NCI-H1436 treated with DMSO at 0.1 percent for 48 hours (cell line): ENCODE measurements at regions not wholly inside any gene's neighbourhood (a gene's known extent, or its start where the extent isn't known, plus 50 kb on each side); places are given as distances from the start of the nearest gene placed in this dataset.

ENCODE experiments used
- DNase-seq: peaks from one replicate; lab custom pipeline; 2025; lab: John Stamatoyannopoulos, UW

DNA sequence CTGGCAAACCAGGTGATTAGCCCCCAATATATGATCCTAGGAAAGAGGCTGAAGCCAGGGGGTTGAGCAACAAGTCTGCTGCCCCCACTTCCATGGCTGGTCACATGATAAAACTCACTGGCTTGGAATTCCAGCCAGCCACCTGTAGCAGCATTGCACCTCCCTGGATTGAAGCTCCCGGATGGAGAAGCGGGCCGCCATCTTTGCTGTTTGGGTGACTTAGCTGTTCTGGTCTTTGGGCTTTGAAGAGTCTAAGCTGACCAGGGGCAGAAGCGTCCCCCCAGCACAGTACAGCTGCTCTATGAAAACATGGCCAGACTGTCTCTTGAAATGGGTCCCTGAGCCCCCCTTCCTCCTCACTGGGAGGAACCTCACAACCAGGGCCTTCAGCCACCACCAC, 610.2 kb downstream of the ANXA1 start:
- no peak for DNase-seq

DNA sequence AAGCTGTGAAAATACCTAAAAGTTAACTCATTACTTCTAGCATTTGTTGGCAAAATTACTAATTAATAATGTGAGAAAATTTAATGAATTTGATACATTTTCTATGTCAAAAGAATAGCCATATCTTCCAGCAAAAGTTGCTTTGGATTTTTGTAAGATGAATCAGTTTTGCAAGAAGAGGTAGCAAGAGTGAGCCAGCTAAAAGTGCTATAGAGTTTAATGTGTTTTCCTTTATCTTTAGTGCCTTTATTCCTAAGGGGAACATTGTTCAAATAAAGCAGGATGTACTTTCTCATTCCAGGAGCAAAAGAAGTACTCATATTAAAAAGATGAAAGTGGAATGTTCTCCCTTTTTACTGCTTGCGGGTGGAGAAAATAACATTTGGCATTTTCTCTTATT, 622.2 kb downstream of the ANXA1 start:
- DNase-seq, result no peak

DNA sequence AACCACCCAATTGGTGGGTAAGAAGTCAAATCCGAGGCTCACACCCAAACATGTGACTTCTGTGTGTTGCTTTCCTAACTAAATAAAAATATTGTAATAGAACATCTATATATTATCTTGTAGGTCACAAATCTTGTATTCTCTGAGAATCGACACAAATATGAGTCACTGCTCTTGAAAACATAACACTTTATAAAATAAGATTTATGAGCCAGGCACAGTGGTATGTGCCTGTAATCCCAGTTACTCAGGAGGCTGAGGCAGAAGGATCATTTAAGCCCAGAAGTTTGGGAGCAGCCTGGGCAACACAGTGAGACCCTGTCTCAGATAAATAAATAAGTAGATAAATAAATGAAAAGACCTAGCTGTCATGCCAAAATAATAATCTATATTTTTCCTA, 624.1 kb downstream of the ANXA1 start:
- DNase-seq, result no peak

DNA sequence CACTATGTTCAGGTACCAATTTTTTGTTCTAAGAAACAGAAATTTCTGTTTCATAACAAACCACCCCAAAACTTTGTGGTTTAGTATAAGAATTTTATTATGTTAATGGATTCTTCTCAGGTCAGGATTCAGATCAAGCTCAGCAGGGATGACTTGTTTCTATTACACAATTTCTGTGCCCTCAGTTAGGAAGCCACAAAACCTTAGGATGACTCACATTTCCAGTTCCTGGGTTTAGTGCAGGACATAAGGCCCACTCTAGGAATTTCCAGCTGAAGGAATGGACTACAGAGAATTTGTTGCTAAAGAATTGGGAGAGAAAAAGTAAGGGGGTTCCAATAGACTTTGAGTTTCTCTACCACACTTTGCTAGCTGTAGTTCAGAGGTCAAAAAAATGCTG, 629.3 kb downstream of the ANXA1 start:
- no peak for DNase-seq

DNA sequence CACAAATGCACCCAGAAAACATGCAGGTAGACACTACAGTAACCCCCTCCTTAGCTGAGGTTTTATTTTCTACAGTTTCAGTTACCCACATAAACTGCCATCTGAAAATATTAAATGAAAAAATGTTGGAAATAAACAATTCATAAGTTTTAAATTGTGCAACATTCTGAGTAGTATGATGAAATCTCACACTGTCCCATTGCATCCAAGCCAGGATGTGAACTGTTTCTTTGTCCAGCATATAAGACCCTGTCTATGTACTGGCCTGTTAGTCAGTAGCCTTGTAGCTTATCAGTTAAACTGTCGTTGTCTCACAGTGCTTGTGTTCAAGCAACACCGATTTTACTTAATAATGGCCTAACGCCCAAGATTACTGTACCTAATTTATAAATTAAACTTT, 630.5 kb downstream of the ANXA1 start:
- no peak for DNase-seq

DNA sequence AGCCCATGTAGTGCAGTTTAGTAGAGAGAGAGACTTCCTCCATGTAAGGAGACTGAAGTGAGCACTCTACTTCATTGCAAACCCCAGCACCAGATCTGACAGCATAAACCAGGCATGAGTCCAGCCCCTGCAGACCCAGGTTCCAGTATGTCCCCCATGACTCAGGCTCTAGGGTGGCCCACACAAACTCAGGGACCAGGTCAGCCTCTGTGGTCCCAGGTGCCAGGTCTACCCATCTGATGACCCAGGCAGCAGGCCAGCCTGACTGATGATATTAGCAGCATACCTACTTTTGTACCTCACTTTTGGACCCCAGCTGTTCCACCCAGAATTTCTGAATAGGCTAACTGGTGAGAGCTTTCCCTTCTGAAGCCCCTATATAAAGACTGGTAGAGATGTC, 647.8 kb downstream of the ANXA1 start:
- DNase-seq, result no peak

DNA sequence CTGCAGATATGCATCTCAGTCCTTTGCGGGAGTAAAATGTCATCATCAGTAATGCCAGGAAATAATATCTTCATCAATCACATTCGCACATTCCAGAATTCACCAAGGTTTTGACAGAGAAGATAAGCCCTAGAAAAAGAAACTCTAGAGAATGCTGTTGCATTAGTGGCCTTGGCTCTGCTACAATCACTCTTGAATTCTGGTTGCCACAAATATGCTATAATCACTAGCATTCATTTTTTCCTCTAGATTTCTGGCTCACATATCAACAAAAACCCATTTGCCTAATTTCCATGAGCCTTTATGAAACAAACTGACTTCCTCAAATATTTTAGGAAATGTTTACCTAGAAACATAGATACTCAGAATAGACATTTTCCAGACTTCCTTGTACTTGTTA, 653.4 kb downstream of the ANXA1 start:
- DNase-seq, result no peak

DNA sequence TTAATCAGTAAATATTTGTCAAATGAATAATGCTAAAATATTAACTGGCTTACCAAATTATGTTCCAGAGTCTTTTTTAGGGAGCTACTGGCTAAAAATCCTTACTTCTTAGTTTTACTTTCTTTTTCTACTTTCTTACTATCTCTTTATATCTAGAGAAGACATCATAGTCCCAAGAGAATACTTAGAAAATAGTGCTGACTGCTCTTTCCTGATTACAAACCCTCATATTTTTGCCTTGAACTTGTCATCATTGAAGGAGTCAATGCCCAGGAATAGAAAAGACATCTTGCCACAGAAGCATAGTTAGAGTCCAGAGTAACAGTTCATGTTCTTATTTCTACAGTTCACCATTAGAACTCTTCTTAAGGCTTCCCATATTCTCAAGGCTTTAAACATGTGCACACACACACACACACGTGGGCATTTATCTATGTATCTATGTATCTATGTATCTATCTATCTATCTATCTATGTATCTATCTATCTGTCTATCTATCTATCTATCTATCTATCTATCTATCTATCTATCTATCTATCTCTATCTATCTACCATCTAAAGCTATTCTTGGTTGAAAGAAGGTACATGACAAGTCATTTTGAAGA, 654.3 kb downstream of the ANXA1 start:
- DNase-seq, result no peak

DNA sequence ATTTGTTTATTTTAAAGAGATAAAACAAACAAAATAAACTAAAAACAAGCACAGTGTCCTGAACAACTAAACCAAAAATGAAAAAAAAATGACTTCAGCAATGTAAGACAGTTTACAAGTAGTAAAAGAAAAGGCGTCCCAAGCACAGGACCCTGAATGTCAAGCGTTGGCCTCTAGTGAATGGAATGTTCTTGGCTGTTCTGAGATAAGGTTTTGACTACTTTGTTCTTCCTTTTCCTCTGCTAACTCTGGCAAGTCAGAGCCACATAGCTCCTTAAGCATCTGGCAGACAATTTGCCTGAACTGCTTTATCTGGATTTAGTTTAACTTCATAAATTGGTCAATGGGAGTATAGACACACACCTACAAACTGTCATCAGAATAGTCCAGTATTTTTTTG, 655.2 kb downstream of the ANXA1 start:
- no peak for DNase-seq

DNA sequence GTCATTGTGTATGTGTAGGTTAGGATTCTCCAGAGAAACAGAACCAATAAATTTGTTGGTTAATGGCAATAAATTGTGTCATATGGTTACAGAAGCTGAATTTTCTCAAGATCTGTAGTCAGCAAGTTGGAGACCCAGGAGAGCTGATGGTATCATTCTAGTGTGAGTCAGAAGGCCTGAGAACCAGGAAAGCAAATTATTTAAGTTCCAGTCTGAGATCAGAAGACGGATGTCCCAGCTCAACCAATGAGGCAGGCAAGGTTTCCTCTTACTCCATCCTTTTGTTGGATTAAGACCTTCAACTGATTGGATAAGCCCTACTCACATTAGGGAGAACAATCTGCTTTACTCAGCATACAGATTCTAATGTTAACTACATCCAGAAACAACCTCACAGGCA, 656.3 kb downstream of the ANXA1 start:
- no peak for DNase-seq

DNA sequence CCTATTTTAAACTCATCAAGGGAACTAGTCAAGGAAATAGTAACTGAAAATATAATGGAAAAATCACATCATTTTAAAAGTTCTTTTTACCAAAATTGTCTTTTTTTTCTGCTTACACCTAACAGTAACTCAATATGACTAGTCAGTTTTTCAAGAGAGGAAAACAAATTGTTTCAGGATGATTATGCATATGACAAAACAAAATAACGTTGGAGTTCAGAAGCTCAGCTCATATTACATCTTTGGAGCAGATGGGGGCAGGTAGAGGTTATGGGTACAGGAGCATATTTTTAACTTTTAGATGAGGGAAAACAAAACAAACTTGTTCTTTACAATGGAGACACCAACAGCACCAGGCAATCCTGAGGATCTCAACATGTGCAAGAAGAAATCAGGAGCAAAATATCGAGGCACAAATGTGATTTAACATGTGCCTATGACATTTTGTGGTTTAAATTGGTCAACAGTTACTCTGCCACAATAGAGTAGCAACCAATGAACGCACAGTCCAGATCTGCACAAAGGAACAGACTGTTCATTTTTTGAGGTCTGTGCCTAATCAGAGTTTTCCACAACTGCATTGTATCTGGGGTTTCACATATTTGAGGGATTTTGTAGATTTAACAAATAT, 659.0 kb downstream of the ANXA1 start:
- no peak for DNase-seq

DNA sequence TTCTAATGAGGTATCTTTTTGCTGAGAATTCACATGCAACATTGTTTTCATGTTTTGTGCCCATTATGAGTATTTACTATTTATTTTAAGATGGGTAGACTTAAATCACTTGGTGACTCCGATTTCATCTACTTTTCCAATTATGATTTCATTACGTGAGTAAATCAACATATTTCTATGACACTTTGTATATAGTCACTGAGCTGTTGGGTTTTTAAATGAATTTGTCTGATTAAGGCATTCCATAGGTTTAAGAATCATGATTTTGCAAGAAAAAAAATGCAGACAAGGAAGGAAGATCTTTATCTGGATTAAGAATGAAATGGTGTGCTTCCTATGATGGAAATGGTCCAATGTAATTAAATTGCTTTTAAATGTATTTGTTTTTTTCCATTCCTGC, 661.9 kb downstream of the ANXA1 start:
- no peak for DNase-seq

DNA sequence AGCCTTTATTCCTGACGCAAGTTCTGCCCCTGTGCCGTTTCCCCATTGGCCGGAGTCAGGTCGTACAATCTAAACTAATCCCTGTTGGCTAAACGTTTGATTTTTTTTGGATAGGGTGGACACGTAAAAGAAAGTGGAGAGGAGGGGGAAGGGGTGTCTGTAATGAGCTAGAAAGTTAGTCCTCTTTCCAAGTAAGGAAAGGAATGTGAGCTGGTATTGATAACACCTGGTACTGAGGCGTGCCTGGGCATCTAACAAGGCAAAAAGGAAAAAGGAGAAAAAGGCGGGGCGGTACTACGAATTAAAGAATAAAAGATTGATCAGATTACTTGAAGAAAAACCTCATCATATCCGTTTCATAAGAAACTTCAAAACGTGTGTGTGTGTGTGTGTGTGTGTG, 665.2 kb downstream of the ANXA1 start:
- DNase-seq, result no peak

DNA sequence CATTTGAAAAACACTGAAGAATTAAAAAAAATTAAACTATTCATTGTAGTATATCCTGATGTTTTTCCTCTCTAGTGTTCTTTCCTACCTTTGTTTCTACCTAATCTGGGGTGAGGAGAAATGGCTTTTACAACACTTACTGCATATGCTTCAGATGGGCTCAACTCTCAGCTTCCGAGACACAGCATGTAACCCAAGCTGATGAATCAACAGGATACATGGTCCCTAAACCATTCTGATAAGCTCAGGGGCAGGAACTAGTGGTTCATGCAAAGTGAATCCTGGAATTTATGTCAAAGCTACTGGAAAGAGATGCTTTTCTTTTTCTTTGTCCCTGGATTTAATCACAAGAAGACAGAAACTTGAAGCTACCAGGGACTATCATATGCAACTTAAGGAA, 672.5 kb upstream of the RORB start:
- no peak for DNase-seq

DNA sequence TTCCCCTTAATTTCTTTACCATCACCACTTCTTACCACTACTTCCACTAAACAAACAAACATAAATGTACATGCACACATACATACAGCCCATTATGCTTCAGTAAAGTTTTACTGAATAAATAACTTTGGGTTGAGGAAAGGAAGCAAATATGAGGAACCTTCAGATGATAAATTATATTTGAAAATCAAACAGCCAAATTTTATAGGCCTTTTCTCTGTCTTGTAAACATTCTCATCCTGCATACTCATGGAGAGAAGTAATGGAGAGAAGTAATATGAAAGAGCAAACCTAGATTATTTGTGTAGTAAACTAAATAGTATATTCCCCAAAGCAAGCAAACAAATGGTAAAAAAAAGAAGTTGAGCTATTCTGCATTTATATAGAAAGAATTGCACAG, 658.3 kb upstream of the RORB start:
- DNase-seq, result no peak

DNA sequence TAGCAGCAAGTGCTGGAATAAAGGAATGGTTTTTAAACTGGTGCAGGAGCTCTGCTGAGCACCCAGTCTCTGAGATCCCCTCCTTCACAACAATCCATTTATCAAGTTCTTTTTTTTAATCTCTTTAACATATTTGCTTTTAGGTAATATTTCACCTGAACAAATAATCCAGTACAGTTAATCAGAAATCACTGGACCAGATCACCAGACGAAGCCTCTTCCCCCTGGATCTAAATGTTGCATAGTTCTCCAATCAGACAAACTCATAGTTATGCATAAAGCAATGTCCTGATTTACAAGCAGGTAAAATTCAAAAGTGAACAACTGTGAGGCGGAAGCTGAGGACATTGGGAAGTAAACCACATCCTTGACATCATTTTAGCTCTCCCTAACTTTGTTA, 657.7 kb upstream of the RORB start:
- DNase-seq, result no peak

DNA sequence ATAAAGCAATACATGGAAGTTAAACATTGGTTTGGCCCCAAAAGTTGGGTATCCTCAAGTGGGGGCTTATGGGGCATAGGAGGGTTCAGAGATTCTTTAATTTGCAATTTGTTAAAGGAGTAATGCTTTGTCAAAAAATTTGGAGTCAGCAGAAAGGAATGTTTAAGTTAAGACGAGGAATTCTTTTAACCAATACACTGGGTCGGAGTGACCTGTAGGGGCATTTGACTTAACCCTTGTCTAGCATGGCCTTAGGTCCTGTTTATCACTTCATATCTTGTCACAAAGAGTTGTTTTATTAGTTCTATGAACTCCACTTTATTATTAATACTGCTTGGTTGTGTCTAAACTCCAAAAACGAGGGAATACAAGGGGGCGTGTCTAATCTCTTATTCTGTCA, 656.1 kb upstream of the RORB start:
- DNase-seq, result no peak

DNA sequence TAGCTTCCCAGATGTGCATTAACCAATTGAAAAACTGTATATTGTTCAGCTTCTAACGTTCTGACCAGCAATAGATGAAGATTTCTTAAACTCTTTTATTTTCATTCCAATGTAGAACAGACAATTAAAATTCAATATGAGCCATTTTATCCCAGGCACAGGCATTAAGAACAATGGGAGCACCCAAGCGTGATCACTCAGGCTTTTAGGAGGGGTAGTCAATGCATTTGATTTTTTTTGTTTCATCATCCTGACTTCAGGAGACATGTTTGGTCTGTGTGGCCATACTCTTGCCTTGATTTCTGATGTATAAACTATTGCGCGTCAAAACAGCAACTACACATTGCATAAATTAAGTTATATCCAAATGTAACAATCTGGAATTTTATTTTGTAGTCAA, 653.0 kb upstream of the RORB start:
- no peak for DNase-seq

DNA sequence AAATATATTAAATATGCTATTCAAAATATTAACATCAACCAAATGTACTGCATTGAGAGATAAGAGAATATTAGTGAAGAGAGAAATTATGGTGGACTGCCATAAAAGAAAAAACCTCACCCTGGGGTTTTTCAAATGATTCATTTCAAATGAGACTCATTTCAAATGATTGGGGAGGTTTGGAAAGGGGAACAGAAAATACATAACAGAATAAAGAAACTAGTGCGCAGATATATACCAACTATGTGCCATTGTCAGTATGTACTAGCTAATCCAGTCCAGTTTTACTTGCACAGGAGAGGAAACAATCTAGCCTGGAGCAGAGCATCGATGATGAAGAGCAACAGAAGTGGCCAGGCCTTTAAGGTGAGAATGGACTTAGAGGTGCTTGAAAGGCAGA, 651.6 kb upstream of the RORB start:
- no peak for DNase-seq

DNA sequence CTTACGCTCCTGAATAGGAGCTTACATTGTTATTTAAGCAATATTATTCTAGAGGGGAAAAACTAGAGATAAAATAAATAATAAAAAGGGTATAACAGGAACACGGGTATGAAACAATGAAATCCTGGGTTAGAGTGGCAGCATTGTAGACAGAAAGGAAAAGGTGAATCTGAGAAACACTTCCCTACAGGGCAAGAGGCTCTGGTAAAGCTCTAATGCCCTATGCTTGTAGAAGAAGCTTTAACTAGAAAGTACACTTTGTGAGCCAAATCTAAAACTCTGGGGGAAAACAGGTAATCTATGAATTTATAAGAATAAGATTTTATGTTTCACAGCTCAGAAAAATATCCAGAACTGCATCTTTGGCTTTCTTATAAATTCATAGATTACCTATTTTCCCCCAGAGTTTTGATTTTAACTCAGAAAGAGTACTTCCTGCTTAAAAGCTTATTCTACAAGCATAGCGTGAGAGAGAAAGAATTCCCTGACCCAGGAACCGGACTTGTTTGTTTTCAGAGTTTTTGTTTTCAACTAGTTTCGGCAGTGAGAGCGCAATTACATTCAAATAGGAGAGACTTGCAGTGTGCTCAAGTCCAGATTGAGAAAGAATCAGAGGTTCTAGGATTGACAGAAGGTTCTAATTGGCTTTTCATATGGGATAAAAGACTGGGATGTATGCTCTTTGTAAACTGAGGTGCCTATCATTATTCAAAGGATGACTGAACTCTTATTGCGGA, 651.0 kb upstream of the RORB start:
- DNase-seq, result no peak

DNA sequence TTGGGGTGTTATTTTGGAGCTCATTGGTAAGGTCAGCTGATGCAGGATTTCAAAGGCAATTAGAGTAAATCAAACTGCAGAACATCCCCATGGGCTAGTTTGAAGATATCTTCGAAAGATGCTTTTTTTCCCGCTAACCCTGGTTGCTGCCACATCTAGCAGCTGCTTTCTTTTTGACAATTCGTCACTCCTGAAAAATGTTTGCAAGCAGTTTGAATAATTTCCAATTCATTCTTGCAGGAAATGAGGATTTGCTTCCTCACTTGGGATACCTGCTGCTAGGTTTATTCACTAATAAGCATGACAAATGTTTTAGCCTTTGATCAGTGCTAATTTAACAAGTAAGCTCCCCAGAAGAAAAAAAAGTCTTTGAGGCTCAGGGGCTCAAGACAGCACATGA, 649.6 kb upstream of the RORB start:
- no peak for DNase-seq

DNA sequence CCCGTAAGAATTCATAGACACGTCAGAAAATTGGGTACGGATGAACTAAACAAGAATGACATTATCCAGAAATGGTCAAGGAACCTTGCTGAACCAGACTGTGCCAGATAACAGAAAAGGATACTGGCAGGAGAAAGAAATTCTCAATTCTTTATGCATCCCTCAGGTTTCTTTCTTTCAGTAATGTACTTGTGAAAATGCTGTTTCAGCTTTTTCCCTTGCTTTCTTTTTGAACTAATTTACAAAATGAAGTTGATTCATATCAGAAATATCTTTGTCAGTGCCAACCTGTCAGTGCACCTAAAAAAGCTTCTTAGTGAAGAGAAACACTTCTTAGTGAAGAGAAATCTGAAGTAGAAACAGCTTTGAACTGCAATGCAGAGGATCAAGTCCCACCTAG, 643.6 kb upstream of the RORB start:
- no peak for DNase-seq

DNA sequence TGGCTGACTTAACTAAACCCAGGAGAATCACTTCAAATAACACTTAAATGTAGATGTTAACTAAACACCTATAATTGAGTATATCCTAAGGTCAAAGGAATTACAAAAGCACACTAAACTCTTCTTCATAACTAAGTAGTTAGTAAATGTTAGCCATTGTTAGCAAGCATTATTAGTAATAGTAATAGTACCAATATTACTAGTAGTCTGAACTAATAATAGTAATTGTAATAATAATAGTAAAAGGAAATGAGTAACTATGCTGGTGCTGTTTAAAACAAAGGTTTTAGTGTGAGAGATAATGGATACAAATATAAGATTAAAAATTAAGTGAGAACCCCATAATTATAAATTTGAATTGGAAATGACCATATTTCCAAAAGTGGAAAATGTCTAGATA, 641.9 kb upstream of the RORB start:
- DNase-seq, result no peak

DNA sequence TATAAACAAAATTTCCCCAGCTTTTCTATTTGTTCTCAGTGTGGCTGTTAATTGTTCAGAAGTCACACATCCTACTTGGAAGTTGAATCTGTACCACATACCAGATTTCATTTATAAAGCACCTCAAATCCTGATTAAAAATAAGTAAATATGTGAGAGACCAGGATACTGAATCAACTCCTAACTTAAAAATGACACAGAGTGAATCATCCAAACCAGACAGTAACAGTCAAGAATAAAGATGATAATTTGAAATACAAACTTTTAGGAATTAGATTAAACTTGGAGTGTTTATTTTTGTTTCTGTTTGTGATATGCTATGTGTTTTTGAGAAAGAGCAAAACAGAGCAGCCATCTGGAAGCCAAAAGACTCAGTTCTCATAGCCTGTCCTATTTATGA, 633.2 kb upstream of the RORB start:
- no peak for DNase-seq
